BJ (cell line): ENCODE measurements at regions not wholly inside any gene's neighbourhood (a gene's known extent, or its start where the extent isn't known, plus 50 kb on each side); places are given as distances from the start of the nearest gene placed in this dataset.
"Not testable (repeated sequence)": the region's sequence is repeated elsewhere in the genome, so short reads cannot be mapped to it uniquely, and the experiment has no call there.

Experiments used
- CTCF ChIA-PET: fragments of 350-600 bp; formaldehyde crosslinking; extraction: SDS; loops from one replicate; lab custom pipeline; 2021; ENCODE audit warnings: antibody characterized with exemption, inconsistent platforms; lab: Yijun Ruan, JAX
- POLR2A ChIA-PET: fragments of 300-600 bp; sonication (Branson Sonifier 250); formaldehyde crosslinking; extraction: SDS; loops from one replicate; lab custom pipeline; 2021; ENCODE audit warnings: antibody characterized with exemption; lab: Charles Lee
- DNase-seq: peaks from one replicate; pipeline ENCODE4 v3.0.0-alpha.2; 2011; ENCODE audit warnings: low read depth
- H3K27me3 ChIP-seq: 2 replicates; pipeline ENCODE4 v1.6.0; 2011; ENCODE audit warnings: low read length; ENCODE audit not compliant: control insufficient read depth, insufficient read depth
- H3K36me3 ChIP-seq: 2 replicates; pipeline ENCODE4 v1.5.1; 2011; ENCODE audit warnings: low read length; ENCODE audit not compliant: control insufficient read depth, insufficient read depth
- H3K4me3 ChIP-seq: 2 replicates; pipeline ENCODE4 v1.5.1; 2011; ENCODE audit warnings: low read depth, mild to moderate bottlenecking, control low read depth, low read length
- CTCF ChIP-seq: IDR thresholded peaks from 2 replicates; pipeline ENCODE4 v1.5.1; 2011; ENCODE audit warnings: low read depth, mild to moderate bottlenecking, control low read depth, inconsistent platforms, low read length, moderate library complexity; ENCODE audit not compliant: insufficient read depth

GRCh38 chr20:53725575-53725970, 131.9 kb upstream of the ZNF217 start:
- no peak for TF ChIP-seq CTCF
- DNase-seq, result no peak
- ChIA-PET CTCF (interaction anchor here (0.6 kb wide), 1 partner anchor 29 kb away, joined by 3 read pairs; no protein-coding TSS in a partner anchor), POLR2A (no interaction called here)
- H3K36me3 ChIP-seq, result no peaks in the 10 kb centered on the region
- no peaks in the 10 kb centered on the region for H3K27me3 ChIP-seq
- H3K4me3 ChIP-seq, result no peak overlapping the region

GRCh38 chr20:53723621-53724020, 130.0 kb upstream of the ZNF217 start:
- TF ChIP-seq CTCF, result no peak
- no peaks in the 10 kb centered on the region for H3K27me3 ChIP-seq
- H3K4me3 ChIP-seq, result no peak overlapping the region
- H3K36me3 ChIP-seq, result no peaks in the 10 kb centered on the region
- no peak for DNase-seq
- ChIA-PET CTCF (no interaction called here), POLR2A (no interaction called here)

DNA sequence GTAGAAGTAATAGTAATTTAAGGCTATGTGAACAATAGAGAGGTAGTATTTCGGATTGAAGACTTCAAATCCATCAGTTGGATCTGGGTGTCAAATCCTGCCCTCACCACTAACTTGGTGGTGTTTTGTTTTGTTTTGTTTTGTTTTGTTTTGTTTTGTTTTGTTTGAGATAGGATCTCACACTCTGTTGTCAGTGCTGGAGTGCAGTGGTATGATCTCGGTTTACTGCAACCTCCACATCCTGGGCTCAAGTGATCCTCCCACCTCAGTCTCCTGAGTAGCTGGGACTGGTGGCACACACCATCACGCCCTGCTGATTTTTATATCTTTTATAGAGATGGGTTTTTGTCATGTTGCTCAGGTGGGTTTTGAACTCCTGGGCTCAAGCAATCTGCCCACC, 129.4 kb upstream of the ZNF217 start:
- ChIA-PET POLR2A (no interaction called here), CTCF (interaction anchor here (0.7 kb wide), 1 partner anchor 43 kb away, joined by 3 read pairs; no protein-coding TSS in a partner anchor)
- Histone ChIP-seq H3K36me3 (no peaks in the 10 kb centered on the region), H3K4me3 (no peak overlapping the region), H3K27me3 (no peaks in the 10 kb centered on the region)
- TF ChIP-seq CTCF, result no peak
- DNase-seq, result no peak

- no peak for DNase-seq
- POLR2A ChIA-PET, result no interaction called here
- CTCF ChIA-PET, result interaction anchor here (0.7 to 1.3 kb wide), 2 partner anchors 13 to 43 kb away, joined by 3 read pairs; no protein-coding TSS in a partner anchor
- no peaks in the 10 kb centered on the region for H3K36me3 ChIP-seq
- no peak for TF ChIP-seq CTCF
- H3K4me3 ChIP-seq, result no peak overlapping the region
- H3K27me3 ChIP-seq, result no peaks in the 10 kb centered on the region
Measured at GRCh38 chr20:53722515-53723036, 128.9 kb upstream of the ZNF217 start.

DNA sequence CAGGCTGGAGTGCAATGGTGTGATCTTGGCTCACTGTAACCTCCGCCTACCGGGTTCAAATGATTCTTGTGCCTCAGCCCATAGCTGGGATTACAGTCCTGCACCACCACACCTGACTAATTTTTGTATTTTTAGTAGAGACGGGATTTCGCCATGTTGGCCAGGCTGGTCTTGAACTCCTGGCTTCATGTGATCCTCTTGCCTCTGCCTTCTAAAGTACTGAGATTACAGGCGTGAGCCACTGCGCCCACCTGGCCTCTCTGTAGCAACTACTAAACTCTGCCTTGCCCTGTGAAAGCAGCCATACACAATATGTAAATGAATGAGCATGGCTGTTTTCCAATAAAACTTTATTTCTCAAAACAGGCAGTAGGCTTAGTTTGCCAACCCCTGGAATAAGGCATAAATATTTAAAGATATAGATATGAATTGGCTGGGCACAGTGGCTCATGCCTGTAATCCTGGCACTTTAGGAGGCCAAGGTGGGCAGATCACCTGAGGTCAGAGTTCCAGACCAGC, 127.9 kb upstream of the ZNF217 start:
- POLR2A ChIA-PET, H3K4me3 ChIP-seq, H3K27me3 ChIP-seq, DNase-seq, H3K36me3 ChIP-seq: not testable (repeated sequence)
- CTCF ChIA-PET, result interaction anchor here (1.3 kb wide), 1 partner anchor 14 kb away, joined by 3 read pairs; no protein-coding TSS in a partner anchor

DNA sequence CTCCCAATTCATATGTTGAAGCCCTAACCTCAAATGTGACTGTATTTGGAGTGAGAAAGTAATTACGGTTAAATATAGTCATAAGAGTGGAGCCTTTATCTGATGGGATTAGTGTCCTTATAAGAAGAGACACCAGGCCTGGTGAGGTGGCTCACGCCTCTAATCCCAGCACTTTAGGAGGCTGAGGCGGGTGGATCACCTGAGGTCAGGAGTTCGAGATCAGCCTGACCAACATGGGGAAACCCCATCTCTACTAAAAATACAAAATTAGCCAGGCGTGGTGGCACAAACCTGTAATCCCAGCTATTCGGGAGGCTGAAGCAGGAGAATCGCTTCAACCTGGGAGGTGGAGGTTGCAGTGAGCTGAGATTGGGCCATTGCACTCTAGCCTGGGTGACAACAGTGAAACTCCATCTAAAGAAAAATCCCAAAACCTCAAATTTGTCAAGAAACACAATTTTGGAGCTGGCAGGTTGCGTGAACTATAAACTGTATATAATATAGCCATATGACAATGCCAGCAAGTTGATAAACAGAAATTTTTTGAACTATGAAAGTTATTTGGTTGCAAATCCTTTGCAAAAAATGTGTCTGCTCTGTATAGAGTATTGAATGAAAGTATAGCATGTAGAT, 125.6 kb upstream of the ZNF217 start:
- CTCF ChIA-PET, result interaction anchor here (0.8 to 1.5 kb wide), 3 partner anchors 11 to 197 kb away, joined by 3 to 6 read pairs (median 5); no protein-coding TSS in a partner anchor
- POLR2A ChIA-PET, H3K36me3 ChIP-seq, DNase-seq, H3K27me3 ChIP-seq, H3K4me3 ChIP-seq: not testable (repeated sequence)
